ENCODE measurements at regions not wholly inside any gene's neighbourhood (a gene's known extent, or its start where the extent isn't known, plus 50 kb on each side); places are given as distances from the start of the nearest gene placed in this dataset.
A peak's percentile ranks its signal among the peaks of the same experiment; 100 is the strongest.
"Not testable (repeated sequence)": the region's sequence is repeated elsewhere in the genome, so short reads cannot be mapped to it uniquely, and the experiment has no call there.

DNA sequence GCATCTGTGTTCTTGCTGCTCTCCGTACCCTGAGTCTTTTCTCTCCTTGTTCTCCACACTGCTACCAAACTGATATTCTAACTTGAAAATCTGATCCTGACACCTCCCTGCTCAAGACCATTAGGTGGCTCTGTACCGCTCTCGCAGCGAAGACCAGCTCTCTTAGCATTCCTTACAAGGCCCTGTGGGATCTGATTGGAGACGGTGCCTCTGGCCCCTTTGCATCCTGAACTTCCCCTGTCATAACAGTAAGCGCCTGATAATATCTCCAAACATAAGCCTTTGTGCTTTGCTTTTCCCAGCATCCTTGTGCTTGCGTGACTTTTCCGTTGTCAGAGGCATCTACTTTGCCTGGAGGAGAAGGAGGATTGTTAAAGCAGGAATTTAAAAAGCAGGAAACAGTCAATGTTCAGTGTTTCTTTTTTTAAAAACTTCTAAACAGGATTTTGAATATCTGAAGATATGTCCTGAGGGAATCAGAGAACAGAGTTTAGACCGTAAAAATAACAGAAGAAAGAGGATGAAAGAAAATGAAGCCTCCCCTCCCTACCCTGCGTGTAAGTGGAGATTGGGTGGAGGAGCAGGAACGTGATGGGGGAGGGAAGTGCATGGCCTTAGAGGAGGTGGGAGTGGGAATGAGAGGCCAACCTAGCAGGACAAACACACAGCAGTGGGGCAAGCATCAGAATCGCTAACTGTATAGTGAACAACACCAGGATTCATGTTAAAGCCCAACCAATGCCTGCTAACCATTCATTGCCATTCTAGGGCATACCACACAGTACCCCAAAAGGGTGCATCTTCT, 89.2 kb upstream of the STMND1 start:
- DNase-seq (ENCODE audit: low read depth): peak; percentile 32

DNA sequence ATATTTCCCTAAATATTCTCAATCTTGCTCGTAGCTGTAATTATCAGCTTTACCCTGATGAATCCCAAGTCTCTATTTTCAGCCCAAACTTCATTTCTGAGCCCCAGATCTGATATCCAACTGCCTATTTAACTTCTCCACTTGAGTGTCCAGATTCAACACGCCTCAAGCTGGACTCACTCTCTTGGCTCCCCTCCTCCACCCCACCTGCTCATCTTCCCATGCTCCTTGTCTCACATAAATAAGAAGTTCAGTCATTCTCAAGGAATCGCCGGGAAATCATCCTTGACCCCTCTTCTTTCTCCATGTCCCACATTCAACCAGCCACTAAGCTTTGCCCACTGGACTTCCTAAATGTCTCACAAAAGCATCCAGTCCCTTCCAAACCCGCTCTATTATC, 89.9 kb upstream of the STMND1 start:
- no peak for DNase-seq (ENCODE audit: low read depth)

GRCh38 chr6:17007749-17008148, 94.1 kb upstream of the STMND1 start:
- no peak for DNase-seq (ENCODE audit: low read depth)

GRCh38 chr6:17006543-17006942, 95.3 kb upstream of the STMND1 start:
- DNase-seq (ENCODE audit: low read depth): no peak

DNA sequence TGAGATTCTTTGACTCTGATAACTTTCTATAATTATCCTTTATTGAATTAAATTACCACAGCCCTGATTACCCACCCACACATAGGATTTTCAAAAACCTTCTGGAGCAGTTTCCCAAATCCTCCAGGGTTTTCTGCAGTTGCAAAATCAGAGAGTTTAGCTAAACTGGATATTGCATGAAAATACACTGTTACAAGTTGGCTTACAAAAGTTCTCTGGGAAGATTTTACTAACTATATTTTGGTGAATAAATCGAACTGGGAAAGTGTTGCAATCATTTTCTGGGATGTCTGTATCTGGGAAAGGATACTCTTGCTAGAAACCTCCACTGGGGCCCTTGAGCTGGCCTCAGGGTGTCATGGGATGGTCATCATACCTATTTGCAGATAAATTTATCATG, 97.6 kb upstream of the STMND1 start:
- no peak for DNase-seq (ENCODE audit: low read depth)

DNA sequence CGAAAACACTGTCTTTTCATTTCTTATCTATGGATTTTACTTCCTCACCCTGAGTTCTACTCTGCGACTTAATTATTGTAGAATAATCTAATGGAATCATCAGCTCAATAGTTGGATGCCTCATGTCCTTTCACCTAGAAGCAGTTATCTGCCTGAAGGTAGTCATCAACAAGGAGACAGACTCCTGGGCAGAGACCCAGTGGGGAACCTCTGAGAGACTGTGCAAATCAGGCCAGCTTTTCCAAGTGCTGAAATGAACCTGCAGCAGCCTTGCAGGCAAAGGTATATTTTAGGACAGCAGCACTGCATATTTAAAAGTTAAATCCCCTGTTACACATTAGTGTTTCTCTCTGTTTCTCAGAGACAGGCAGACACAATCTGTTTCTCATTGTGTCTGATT, 99.7 kb upstream of the STMND1 start:
- DNase-seq (ENCODE audit: low read depth): no peak

DNA sequence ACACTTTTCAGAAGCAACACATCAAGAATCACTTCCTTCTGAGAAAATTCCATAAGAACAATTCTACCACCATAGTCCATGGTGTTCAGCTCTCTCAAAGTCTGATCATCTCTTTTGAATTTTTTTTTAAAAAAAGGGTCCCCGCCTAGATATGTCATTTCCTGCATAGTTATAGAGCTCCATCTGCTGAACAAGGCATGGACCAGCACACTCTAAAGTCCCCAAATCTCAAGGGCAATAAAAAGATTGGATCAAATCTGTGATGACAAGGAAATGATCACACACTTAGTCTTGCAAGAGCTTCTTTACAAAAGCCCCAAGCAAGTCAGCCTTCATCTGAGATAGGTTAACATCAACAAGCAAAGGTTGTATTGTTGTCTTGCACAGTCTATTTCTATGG, 100.7 kb upstream of the STMND1 start:
- peak; percentile 38 for DNase-seq (ENCODE audit: low read depth)

- peak; percentile 65 for DNase-seq (ENCODE audit: low read depth)
Observed at GRCh38 chr6:16999491-17000436, 102.1 kb upstream of the STMND1 start.

GRCh38 chr6:16998461-16998860, 103.4 kb upstream of the STMND1 start:
- DNase-seq (ENCODE audit: low read depth): no peak

GRCh38 chr6:16995511-16996250, 106.2 kb upstream of the STMND1 start:
- no peak for DNase-seq (ENCODE audit: low read depth)

- no peak for DNase-seq (ENCODE audit: low read depth)
Observed at GRCh38 chr6:16993396-16993795, 108.5 kb upstream of the STMND1 start.

- DNase-seq (ENCODE audit: low read depth): peak; percentile 49
Observed at GRCh38 chr6:16991981-16992629, 109.7 kb upstream of the STMND1 start.

DNA sequence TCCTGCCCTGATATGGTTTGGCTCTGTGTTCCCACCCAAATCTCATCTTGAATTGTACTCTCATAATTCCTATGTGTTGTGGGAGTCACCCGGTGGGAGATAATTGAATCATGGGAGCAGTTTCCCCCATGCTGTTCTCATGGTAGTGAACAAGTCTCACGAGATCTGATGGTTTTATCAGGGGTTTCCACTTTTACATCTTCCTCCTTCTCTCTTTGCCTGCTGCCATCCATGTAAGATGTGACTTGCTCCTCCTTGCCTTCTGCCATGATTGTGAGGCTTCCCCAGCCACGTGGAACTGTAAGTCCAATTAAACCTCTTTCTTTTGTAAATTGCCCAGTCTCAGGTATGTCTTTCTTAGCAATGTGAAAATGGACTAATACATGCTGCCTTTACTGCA, 111.9 kb upstream of the STMND1 start:
- DNase-seq (ENCODE audit: low read depth): not testable (repeated sequence)

DNA sequence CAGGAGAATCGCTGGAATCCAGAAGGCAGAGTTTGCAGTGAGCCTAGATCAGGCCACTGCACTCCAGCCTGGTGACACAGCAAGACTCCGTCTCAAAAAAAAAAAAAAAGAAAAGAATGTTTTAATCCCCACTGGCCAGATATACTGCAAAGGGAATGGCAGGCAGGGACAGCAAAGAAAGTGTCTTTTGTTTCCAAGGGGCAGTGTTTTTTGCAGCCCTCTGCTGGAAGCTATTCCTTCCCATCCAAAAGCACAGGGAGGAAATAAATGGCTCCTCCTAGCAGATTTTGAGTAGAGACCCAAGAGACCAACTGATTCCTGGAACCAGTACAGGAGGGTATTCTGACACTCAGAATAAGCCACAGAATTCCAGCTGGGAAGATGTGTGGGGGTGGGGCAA, 112.5 kb upstream of the STMND1 start:
- no peak for DNase-seq (ENCODE audit: low read depth)

DNA sequence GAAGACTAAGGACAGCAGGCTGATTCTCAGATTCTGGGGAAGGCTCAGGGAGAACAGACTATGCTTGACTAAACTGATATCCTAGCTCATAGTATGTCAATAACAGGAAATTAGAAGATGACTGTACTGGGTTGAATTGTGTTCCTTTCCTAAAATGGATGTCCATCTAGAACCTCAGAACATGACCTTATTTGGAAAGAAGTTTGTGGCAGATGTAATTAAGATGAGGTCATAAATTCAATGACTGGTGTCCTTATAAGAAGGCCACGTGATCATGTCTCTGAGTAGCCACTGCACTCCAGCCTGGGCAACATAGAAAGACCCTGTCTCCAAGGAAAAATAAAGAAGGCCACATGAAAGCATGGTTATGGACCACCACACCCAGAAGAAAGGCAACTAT, 113.9 kb upstream of the STMND1 start:
- DNase-seq (ENCODE audit: low read depth): peak; percentile 40

DNA sequence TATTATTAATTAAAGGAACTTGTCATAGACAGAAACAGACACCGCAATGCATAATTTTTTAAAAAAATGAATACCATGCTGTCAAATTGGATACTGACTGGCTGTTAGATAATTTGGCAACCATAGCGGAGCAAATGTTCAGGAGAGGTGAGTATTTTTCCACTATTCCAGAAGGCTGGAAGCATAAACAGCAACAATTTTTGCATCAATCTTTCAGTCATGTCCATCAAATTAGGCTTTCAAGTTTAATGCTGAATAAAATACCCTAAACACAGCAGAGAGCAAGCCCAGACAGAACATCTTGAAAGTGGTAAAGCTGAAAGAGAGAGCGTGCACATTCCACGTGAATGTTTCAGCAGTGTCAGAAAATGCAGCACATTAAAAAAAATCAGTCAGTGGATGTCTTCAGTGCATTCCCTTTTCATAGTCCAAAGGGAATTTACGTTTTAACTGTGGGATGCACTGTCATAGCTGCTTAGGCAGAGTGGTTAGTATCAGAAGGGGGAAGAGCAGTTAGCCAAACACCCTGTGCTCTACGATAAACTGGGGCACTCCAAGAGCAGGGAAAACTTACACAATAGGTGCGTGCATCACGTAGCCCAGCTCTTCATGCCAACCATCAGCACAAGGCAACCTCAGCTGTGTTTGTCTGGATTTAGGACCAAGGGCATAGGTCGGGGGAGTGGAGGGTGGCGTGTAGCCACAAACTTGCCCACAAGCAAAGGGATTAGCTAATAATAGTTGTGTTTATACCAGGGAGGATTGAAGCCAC, 116.2 kb upstream of the STMND1 start:
- DNase-seq (ENCODE audit: low read depth): peak; percentile 92

DNA sequence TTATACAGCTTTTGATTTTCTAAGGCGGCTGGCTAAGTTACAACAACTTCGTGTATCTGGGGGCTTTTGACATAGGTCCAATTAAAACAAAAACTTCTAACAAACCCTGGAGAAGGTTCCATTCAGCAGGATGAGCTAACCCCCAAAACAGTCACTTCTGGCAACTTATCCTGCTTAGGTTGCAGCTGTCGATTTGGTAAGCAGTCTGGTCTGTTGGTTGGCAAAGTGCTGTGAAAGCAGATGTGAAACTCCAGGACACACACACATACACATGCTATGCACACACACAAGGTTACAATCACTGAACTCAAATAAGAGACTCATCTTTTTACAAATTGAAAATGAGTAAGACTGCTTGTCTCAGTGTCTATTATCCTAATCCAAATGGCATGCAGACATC, 119.0 kb upstream of the STMND1 start:
- DNase-seq (ENCODE audit: low read depth): no peak

DNA sequence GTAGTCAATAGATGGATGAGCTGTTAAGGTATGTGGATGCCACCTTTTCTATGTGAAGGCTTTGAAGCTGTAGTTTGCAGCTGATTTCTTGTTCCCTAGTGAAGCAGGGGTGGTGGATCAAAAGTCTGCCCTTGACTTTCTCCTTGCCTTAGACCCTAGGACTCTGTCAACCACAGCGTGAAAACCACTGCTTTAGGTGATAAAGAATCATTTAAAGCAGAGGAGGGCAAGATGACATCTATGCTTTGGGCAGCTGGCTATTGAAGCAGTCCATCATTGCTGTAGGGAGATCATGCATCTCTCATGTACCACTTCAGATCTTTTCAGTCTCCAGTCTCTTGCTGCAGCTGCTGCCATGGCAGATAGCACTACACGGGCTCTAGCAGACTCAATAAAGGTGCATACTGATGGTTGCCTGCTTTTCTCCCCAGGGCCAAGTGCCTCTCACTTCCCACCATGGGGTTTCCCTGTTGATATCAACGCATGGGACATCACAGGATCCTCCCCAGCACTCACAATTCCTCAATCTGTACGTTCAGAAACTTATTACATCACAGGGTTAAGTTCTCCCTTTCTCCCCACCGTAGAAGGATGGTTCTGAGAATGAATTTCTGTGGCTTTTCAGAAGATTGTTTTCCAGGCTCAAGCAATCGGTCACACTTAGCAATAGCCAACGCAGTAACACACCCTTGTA, 122.0 kb upstream of the STMND1 start:
- DNase-seq (ENCODE audit: low read depth): no peak

- DNase-seq (ENCODE audit: low read depth): no peak
Observed at GRCh38 chr6:16978686-16979085, 123.2 kb upstream of the STMND1 start.

All from M059J (cell line).